SKM-1 treated with dmso at 0.1 percent for 144 hours (cell line): ENCODE measurements at regions not wholly inside any gene's neighbourhood (a gene's known extent, or its start where the extent isn't known, plus 50 kb on each side); places are given as distances from the start of the nearest gene placed in this dataset.
"Not testable (repeated sequence)": the region's sequence is repeated elsewhere in the genome, so short reads cannot be mapped to it uniquely, and the experiment has no call there.

Experiments used
- DNase-seq: peaks from one replicate; lab custom pipeline; 2025; ENCODE audit not compliant: unreplicated experiment; lab: John Stamatoyannopoulos, UW

- no peak for DNase-seq
Observed at GRCh38 chr6:168179702-168180382, 100.8 kb upstream of the FRMD1 start.

DNA sequence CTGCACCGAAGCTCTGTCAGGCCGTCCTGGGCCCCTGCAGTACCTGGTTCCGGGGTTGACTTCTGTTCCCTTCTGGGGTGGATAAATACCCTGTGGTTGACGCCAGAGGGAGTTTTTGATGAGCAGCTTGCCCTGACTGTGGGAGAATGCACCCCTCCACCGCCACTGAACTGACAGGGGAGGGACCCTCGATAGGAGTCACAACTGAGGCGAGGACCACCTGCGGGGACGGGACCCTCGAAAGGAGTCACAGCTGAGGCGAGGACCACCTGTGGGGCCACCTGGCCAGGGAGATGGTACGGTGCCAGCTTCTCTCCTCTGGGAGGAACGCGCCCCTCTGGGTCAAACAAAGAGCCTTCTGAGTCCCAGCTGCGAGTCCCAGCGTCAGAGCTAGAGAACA lies 100.1 kb upstream of the FRMD1 start:
- DNase-seq = no peak

DNA sequence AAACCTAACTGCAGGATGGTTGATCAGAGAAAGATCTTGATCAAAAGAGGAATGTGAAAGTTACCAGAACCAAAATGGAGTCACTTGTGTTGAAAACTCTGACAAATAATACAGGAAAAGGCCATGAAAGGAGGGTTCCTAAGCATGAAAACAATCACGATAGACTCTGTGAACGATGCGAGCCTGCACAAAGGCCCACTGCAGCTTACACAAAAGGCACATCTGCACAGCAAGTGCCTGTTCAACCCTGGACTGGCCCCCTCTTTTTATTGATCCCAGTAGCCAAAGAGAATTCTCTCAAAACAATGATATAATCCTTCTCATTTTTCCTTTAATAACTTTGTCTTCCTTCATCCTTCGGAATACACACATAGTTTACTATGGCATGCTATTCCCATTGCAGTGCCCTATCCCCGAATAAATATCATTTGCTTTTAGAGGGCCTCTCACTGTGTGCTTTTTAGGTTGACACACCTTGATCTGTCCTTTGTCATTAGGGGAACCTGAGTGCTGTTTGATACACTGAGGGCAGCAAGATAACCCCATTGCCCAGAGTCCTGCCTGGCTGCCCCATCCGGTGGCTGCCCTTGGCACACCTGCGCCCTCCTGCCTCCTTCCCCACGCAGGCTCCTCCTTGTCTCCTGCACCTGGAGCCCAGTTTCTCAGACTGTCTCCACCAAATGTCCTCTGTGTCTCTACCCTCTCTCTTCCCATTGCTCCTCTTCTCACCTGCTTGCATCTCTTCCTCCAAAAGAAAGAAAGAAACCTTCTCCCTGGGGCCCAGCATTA lies 98.3 kb upstream of the FRMD1 start:
- DNase-seq = no peak

GRCh38 chr6:168171673-168172353 lies 92.8 kb upstream of the FRMD1 start:
- DNase-seq = no peak

DNA sequence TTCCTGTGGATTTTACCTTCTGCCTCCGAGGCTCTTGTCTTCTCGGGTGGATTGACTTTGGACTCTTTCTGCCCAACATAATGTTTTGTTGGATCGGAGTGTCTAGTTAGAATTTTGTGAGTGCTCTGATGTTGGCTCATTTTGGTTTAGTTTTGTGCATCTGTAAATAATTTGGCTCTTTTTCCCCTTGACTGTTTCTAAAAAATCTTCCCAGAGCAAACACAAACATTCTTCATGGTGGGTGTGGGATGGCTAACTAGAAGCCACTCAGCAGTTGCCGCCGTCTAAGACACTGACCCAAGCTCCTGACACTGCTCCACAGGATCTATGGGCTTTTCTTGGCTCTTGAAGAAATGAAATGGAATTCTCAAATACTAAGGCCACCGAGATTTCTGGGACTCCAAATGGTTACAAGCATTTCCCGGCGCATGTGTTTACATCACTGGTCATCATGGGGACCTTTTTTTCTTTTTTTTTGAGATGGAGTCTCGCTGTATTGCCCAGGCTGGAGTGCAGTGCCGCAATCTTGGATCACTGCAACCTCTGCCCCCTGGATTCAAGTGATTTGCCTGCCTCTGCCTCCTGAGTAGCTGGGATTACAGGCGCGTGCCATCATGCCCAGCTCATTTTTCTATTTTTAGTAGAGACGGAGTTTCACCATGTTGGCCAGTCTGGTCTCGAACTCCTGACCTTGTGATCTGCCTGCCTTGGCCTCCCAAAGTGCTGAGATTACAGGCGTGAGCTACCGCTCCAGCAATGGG lies 92.0 kb upstream of the FRMD1 start:
- no peak for DNase-seq

GRCh38 chr6:168169624-168170023 lies 90.6 kb upstream of the FRMD1 start:
- no peak for DNase-seq

GRCh38 chr6:168168936-168169335 lies 89.9 kb upstream of the FRMD1 start:
- DNase-seq = not testable (repeated sequence)

DNA sequence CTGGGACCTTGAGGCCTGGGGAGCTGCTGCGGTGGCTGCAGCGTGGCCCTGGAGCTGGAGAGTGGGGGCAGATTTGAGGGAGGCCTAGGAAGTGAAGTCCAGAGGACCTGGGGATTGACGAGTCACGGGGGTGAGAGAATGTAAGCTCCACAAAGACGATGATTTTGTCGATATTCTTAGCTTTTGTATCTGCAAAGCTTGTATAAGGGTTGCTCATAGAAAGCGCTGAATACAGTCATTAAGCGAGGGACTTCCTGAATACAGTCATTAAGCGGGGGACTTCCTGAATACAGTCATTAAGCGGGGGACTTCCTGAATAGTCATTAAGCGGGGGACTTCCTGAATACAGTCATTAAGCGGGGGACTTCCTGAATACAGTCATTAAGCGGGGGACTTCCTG lies 89.3 kb upstream of the FRMD1 start:
- not testable (repeated sequence) for DNase-seq

DNA sequence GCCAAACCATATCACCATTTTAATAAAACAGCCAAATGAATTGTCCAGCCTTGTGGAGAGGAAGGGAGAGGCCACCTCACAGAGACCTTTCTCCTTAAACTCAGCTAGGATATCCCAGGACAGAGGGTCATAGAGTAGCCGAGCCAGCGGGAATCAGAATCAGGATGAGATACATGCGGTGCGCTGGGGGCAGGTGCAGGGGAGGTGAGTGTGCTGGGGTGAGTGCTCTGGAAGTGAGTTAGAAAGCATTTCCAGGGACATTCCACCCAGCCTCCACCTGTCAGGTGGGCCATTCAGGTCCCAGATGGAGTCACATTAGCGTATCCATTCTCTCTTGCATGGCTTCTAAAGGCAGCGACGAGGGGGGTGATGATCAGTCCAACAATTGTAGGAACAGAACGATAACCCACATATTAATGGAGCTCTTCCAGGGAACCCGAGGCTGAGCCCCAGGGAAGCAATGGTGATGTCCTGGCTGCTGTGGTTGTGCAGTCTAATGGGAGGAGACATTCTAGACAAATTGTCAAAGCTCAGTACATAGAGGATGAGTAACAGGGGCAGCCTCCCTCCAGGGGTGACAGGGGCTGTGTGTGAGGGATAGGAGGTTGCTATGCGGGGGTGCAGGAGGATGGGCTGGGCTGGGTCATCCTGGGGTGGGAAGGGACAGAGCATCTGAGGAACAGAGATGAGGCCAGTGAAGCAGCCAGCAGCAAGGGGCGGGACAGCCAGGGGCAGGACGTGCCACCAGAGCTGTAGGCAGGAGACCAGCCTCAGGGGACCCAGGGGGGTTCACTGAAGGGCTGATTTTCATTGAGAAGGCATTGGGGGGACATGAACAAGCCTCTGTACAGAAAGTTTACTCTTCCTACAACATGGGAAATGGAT lies 88.7 kb upstream of the FRMD1 start:
- no peak for DNase-seq

DNA sequence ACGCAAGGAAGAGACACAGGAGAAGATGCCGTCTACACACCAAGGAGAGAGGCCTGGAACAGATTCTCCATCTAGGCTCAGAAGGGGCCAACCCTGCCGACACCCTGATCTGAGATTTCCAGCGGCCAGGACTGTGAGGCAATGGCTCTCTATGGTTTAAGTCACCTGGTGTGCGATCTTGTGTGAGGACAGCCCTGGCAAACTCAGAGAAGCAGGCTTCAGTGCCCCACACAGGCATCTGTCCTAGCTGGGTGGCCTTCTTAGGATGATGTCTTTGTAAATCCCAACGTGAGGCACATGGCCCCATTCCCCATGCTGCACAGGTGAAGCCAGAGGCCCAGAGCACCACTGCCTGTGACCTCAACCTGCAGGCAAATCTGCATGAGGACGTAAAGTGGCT lies 87.6 kb upstream of the FRMD1 start:
- no peak for DNase-seq

GRCh38 chr6:168165891-168166290 lies 86.9 kb upstream of the FRMD1 start:
- no peak for DNase-seq

DNA sequence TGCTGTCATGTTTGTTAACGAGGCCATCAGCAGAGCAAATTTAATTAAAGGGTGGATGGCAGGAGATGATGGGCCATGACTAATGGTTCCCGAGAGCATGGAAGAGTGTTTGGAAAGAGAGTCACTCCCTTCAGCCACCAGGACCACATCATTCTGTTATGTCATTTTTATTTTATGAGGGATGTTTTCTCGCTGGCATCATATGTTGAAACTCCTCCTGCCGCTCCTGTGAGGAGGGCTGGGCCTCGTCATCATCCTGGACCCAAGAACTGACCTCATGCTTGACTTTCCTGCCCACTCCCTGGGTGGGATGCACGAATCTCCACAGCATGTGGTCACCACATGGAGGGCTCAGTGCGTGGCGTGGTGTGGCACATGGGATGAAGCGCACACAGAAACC lies 86.4 kb upstream of the FRMD1 start:
- DNase-seq = no peak

DNA sequence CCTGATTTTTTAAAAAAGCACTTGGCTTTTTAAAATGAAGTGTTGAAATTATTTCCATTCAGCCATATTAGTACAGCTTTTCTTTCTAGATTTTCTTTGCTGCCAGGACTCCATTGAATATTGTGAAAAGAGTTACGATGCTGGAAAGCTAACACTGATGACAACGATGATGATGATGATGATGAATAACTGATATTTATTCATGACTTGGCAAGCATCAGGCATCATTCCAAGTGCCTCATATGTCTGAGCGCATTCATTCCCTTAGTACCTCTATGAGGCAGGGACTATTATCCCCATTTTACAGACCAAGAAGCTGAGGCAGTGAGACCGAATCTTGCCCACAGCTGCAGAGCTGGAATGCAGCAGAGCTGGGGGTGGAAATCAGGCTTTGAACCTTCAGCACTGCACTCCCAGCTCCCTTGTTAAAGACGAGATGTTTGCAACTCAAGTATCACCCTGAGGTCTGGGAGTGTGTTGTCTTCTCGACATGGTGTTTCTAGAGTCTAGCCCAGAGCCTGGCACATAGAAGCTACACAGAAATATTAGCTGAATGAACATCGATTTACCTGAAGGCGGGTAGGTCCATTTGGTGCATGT lies 85.5 kb upstream of the FRMD1 start:
- no peak for DNase-seq

DNA sequence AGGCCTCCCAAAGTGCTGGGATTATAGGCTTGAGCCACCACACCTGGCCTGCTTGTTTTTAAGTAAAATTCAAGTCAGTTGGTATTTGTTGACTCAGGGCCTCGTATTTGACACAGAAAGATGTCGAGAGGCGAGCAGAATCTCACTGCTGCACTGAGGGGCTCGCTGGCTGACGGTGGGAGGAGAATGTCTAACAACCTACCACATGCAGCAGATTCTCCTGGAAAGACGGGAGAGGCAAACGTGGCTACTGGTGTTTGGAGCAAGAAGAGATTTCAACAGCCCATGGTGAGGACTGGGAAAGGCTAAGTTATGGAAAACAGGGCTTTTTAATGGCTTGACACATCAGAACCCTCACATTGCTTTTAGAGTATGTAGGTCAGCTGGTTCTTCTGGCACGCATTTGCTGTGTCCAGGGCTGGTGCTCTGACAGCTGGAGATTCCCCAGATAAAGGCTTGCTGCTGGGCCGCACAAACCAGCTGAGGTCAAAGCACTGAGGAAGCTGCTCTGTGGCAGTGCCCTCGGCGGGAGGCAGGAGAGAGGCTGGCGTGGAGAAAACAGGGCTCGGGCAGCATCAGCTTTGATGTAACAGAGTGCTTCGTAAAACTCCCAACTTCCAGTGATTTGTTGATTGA lies 84.2 kb upstream of the FRMD1 start:
- no peak for DNase-seq

DNA sequence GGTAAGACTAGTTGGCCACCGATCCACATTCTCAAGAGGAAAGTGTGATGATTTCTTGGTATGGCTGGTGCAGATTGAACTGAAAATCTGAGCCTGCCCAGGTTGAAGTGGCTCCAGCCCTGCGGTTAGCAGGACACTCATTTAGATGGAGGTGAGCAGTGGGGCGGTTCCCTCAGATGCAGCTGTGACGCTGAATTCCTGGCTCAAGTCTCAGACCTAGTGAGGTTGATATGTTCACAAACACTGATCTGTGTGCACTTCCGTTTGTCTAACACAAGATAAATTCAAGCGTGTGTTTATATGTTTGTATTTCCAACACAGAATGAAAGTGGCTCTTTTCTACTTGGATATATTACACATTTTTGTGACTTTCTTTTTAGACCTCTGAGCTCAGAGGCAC lies 83.4 kb upstream of the FRMD1 start:
- no peak for DNase-seq

- no peak for DNase-seq
Observed at GRCh38 chr6:168161371-168161750, 82.3 kb upstream of the FRMD1 start.

DNA sequence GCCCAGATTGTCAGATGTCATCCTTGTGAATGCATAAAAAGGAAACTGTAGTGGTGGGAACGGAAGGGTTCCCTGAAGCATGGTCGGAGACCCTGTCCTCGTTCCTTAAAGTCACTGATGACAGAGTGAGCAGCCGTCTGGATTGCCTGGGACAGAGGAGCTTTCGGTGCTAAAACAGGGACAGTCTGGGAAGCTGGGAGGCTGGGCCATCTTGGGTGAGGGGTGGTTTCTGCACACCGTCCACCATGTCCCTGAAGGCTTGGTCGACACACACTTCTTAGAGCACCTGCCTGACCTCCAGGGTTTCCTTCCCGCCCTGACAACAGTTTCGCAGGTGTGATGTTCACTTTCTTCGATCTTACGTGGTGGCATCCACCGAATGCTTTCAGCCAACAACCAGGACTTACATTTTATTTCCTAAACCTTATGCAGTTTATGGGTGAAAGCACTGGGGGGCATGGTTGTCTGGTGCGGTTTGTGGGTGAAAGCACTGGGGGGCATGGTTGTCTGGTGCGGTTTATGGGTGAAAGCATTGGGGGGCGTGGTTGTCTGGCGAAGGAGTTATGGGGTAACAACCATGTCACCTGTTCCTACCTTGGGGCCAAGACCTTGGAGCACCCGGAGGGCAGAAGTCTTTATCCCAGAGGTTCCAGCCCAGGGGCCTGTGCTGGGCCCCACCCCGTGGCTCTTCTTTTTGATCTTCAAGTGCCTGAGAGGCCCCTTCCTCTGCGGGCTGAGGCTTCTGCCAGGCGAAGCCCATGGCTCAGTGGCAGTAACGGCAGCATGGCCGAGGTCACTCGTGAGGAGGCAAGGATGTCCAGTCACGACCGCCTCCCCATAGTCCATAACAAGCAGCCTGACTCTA lies 81.7 kb upstream of the FRMD1 start:
- no peak for DNase-seq

DNA sequence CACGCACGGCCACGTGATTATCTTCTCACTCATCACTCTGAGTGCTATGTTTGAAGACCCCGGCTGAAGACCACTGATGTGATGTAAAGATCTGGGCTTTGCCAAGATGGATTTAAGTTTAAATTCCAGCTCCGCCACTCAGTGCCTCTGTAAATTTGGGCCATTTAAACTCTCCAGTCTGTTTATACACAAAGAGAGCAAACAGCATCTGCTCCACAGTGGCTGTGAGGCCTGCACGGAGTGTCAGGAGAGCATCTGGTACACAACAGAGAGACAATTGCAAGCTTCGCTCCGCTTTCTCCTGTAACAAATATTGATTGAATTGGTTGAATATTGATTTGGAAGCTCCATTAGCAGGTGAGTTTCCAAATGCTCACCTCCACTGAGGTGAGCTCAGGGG lies 80.5 kb upstream of the FRMD1 start:
- no peak for DNase-seq

- DNase-seq = no peak
Observed at GRCh38 chr6:168158980-168159349, 80.0 kb upstream of the FRMD1 start.
